Loucy (cell line): ENCODE measurements at regions not wholly inside any gene's neighbourhood (a gene's known extent, or its start where the extent isn't known, plus 50 kb on each side); places are given as distances from the start of the nearest gene placed in this dataset.

ENCODE experiments used
- H2AFZ ChIP-seq: fragments of 200-600 bp; sonication (generic); 2 replicates; pipeline ENCODE4 v1.6.0; 2016; ENCODE audit warnings: antibody characterized with exemption, mild to moderate bottlenecking, low read length, moderate library complexity
- H3F3A ChIP-seq: fragments of 200-600 bp; 2 replicates; pipeline ENCODE4 v1.6.0; 2016; ENCODE audit warnings: antibody characterized with exemption, low read depth, mild to moderate bottlenecking
- H3K27me3 ChIP-seq: fragments of 200-600 bp; sonication (generic); 2 replicates; pipeline ENCODE4 v1.6.1; 2014; ENCODE audit warnings: low read length, mild to moderate bottlenecking; ENCODE audit not compliant: insufficient read depth, poor library complexity, severe bottlenecking
- H3K36me3 ChIP-seq: fragments of 200-600 bp; sonication (generic); 2 replicates; pipeline ENCODE4 v1.6.1; 2016; ENCODE audit warnings: low read length; ENCODE audit not compliant: insufficient read depth
- H3K4me1 ChIP-seq: fragments of 200-600 bp; sonication (generic); 2 replicates; pipeline ENCODE4 v1.5.1; 2014; ENCODE audit warnings: low read length, mild to moderate bottlenecking; ENCODE audit not compliant: insufficient read depth, poor library complexity, severe bottlenecking
- H3K4me2 ChIP-seq: fragments of 200-600 bp; sonication (generic); 2 replicates; pipeline ENCODE4 v1.6.0; 2014; ENCODE audit warnings: antibody characterized with exemption, low read length, low read depth, mild to moderate bottlenecking; ENCODE audit not compliant: poor library complexity, severe bottlenecking
- H3K4me3 ChIP-seq: fragments of 200-600 bp; sonication (generic); 2 replicates; pipeline ENCODE4 v1.5.1; 2014; ENCODE audit warnings: low read length, mild to moderate bottlenecking, mixed read lengths; ENCODE audit not compliant: poor library complexity, severe bottlenecking
- H3K79me2 ChIP-seq: fragments of 200-600 bp; sonication (generic); 2 replicates; pipeline ENCODE4 v1.6.1; 2014; ENCODE audit warnings: low read length; ENCODE audit not compliant: insufficient read depth
- H3K9ac ChIP-seq: fragments of 200-600 bp; sonication (generic); 2 replicates; pipeline ENCODE4 v1.6.0; 2014; ENCODE audit warnings: mild to moderate bottlenecking, low read depth, low read length, moderate library complexity; ENCODE audit not compliant: poor library complexity, severe bottlenecking
- H3K9me2 ChIP-seq: fragments of 200-600 bp; sonication (generic); replicated peaks from 2 replicates; pipeline ENCODE4 v1.6.1; 2016; ENCODE audit warnings: low read depth, low read length, mixed read lengths
- H3K9me3 ChIP-seq: fragments of 200-600 bp; sonication (generic); 2 replicates; pipeline ENCODE4 v1.6.1; 2014; ENCODE audit warnings: mild to moderate bottlenecking, antibody characterized with exemption, low read length, low read depth; ENCODE audit not compliant: insufficient read depth
- H4K20me1 ChIP-seq: fragments of 200-600 bp; sonication (generic); 2 replicates; pipeline ENCODE4 v1.6.0; 2014; ENCODE audit warnings: antibody characterized with exemption, low read length, mild to moderate bottlenecking; ENCODE audit not compliant: insufficient read depth, poor library complexity, severe bottlenecking
- EZH2phosphoT487 ChIP-seq: fragments of 200-600 bp; IDR thresholded peaks from 2 replicates; pipeline ENCODE4 v1.6.1; 2018; ENCODE audit warnings: antibody characterized with exemption, mild to moderate bottlenecking, moderate library complexity, borderline replicate concordance
- TF ChIP-seq, protein P1 (sequence below): fragments of 200-600 bp; sonication (generic); conservative IDR thresholded peaks from 2 replicates; pipeline ENCODE4 v1.5.1; 2014; ENCODE audit warnings: mild to moderate bottlenecking, antibody characterized with exemption, low read length

DNA sequence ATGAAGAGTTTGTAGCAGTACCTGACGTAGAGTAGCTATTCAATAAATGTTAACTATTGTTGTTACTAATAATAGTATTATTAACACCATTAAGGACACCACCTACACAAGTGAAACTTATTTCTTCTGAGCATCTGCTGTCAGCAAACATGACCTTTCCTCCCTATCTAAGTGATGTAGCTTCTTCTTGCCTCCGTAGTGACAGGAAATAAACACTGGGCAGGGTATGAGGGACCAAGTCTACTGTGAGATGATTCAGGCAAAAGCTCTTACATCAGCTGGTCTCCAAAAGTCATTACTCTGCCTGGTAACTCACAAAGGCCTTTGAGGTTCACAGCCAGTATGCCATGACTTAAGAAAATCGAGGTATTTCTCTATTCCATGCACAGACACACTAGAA is 750.5 kb downstream of the CPS1 start:
- H4K20me1 ChIP-seq = no peaks in the 10 kb centered on the region
- H3K9me3 ChIP-seq = no peaks in the 10 kb centered on the region
- H3K9ac ChIP-seq = no peak overlapping the region

More for the DNA sequence above, 750.5 kb downstream of the CPS1 start:
- no peaks in the 10 kb centered on the region for H3F3A ChIP-seq
- no peaks in the 10 kb centered on the region for H3K27me3 ChIP-seq
- no peaks in the 10 kb centered on the region for H3K4me1 ChIP-seq
- no peak overlapping the region for H2AFZ ChIP-seq
- H3K36me3 ChIP-seq = no peaks in the 10 kb centered on the region
- H3K79me2 ChIP-seq = no peaks in the 10 kb centered on the region
- H3K4me3 ChIP-seq = no peak overlapping the region
- TF ChIP-seq, protein P1, sequence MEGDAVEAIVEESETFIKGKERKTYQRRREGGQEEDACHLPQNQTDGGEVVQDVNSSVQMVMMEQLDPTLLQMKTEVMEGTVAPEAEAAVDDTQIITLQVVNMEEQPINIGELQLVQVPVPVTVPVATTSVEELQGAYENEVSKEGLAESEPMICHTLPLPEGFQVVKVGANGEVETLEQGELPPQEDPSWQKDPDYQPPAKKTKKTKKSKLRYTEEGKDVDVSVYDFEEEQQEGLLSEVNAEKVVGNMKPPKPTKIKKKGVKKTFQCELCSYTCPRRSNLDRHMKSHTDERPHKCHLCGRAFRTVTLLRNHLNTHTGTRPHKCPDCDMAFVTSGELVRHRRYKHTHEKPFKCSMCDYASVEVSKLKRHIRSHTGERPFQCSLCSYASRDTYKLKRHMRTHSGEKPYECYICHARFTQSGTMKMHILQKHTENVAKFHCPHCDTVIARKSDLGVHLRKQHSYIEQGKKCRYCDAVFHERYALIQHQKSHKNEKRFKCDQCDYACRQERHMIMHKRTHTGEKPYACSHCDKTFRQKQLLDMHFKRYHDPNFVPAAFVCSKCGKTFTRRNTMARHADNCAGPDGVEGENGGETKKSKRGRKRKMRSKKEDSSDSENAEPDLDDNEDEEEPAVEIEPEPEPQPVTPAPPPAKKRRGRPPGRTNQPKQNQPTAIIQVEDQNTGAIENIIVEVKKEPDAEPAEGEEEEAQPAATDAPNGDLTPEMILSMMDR = no peak
- no peak for TF ChIP-seq EZH2phosphoT487
- H3K9me2 ChIP-seq = no peaks in the 10 kb centered on the region
- H3K4me2 ChIP-seq = no peak overlapping the region
